ENCODE measurements at regions not wholly inside any gene's neighbourhood (a gene's known extent, or its start where the extent isn't known, plus 50 kb on each side); places are given as distances from the start of the nearest gene placed in this dataset.

DNA sequence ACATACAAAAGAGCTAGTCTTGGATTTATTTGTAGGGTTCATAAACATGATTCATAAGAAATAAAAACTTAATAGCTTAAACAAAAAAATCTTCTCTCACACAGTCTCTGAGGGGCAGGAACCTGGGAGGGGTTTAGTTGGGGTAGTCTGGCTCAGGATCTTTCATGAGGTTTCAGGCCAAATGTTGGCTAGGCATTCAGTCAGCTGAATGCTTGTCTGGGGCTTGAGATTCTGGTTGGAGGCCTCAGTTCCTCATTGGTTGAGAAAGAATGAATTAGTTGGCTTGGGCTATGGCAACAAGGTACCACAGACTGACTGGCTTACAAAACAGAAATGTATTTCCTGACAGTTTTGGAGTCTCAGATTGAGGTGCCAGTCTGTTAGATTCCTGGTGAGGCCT is 74.3 kb downstream of the ANKRD7 start:
- DNase-seq = no peak

GRCh38 chr7:118300177-118300576 is 75.7 kb downstream of the ANKRD7 start:
- no peak for DNase-seq

DNA sequence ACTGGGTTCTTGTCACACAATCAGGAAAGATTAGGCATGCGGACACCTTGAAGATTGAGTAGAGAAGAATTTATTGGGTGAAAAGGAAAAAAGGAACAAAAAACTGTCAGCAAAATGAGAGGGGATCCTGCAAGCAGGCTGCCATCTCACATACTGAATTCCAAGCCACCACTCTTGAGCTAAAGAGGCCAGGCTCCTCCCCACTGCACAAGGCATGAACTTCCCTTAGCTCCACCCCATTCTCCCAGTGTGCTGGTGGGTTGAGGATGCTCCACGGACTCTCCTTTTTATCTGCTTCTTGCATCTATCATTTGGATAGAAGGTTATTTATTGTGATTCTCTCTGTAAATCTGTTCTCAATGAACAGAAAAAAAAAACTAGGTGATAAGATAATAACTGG is 79.6 kb downstream of the ANKRD7 start:
- DNase-seq = no peak

GRCh38 chr7:118305671-118306070 is 81.2 kb downstream of the ANKRD7 start:
- no peak for DNase-seq

GRCh38 chr7:118306771-118307170 is 82.3 kb downstream of the ANKRD7 start:
- DNase-seq = no peak

- DNase-seq = no peak
These were observed 86.8 kb downstream of the ANKRD7 start for GRCh38 chr7:118311121-118311836.

GRCh38 chr7:118312051-118312450 is 87.5 kb downstream of the ANKRD7 start:
- DNase-seq = no peak

DNA sequence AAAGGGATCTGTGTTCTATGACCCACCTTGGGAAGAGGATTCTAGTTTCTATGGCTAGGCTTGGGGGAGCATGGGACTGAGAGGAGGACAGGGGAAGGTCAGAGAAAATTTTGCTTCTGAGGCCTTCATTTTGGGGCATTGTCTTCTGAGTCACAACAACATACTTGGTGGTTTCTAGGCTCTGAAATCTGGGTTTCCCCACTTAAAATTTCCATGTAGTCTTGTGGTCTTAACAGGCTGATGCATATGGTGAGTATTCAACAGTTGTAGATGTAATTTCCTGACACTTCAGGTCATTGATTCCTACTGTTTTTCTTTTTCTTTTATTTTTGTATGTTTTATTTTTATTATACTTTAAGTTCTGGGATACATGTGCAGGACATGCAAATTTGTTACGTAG is 88.5 kb downstream of the ANKRD7 start:
- no peak for DNase-seq

DNA sequence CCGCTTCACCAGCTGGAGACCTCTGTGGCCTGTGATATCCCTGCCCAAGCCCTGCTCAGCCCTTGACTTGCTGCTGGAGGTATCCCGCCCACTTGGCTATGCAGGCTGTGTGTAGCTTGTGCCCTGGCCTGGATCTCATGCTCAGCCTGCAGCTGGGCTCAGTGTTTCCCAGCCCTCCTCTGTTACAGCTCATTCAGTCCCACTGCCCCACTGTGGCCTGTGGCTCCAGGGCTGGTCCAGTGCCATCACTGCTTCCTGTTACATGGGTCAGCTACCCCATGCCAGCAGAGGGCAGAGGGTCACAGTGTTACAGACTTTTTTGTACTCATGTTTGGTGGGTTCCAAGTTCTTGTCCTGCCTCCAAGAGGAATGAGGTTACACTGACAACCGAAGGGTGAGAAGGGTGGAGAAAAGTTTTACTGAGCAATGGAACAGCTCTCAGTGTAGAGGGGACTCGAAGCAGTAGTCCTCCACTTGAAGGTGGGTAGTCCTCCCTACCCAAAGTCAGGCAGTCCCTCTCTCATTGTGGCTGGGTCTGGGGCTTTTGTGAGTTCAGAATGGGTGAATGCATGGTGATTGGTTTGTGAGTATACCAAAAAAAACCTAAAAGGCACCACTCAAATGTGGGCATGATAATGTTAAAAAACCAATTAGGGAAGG is 100.4 kb downstream of the ANKRD7 start:
- DNase-seq = no peak

DNA sequence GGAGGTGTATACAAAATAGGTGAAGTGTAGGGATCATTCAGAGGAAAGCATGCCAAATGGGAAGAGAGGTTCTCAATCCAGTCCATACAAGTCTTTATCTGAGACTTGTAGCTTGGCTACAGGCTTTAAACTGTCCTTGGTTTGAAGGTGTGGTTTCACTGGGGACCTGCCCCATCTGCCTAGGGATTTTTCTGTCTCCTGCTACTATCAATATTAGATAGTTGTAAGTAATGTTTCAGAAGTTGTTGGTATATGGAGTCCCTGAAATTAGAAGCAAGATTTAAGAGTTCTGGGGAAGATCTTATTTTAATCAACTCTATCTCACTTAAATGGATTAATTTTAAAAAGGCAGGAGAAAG is 100.9 kb downstream of the ANKRD7 start:
- DNase-seq = no peak

GRCh38 chr7:118327174-118327573 is 102.7 kb downstream of the ANKRD7 start:
- DNase-seq = no peak

DNA sequence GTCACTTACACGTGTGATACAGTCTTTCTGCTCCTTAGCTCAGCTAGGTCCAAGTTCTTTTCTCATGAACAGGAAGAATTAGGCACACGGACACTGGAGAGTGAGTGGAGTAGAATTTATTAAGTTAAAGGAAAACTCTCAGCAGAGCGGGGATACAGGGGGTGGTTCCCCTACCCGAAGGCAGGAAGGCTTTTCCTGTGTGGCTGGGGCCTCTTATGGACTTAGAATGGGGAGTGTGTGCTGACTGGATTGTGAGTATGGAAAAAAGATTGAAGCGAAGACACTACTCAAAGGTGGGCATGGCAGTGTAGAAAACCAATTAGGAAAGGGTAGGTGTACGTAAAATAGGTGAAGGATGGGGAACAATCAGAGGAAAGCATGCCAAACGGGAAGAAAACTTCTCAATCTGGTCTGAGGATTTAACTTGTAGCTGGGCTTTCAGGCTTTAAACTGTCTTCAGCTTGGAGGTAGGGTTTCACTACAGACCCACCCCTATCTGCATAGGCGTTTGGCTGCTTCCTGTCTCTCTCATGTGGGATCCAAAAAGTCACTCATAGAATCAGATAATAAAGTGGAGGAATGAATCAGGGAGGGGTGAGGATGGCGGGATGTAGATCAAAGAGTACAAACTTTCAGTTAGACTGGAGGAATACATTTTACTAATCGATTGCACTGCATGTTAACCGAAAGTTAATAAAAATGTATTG is 104.2 kb downstream of the ANKRD7 start:
- no peak for DNase-seq

- no peak for DNase-seq
These were observed 105.9 kb downstream of the ANKRD7 start for GRCh38 chr7:118330388-118330787.

GRCh38 chr7:118346748-118347147 is 122.2 kb downstream of the ANKRD7 start:
- DNase-seq = no peak

- no peak for DNase-seq
These were observed 125.1 kb downstream of the ANKRD7 start for GRCh38 chr7:118349604-118350003.

GRCh38 chr7:118350260-118350659 is 125.8 kb downstream of the ANKRD7 start:
- DNase-seq = peak; percentile 2

DNA sequence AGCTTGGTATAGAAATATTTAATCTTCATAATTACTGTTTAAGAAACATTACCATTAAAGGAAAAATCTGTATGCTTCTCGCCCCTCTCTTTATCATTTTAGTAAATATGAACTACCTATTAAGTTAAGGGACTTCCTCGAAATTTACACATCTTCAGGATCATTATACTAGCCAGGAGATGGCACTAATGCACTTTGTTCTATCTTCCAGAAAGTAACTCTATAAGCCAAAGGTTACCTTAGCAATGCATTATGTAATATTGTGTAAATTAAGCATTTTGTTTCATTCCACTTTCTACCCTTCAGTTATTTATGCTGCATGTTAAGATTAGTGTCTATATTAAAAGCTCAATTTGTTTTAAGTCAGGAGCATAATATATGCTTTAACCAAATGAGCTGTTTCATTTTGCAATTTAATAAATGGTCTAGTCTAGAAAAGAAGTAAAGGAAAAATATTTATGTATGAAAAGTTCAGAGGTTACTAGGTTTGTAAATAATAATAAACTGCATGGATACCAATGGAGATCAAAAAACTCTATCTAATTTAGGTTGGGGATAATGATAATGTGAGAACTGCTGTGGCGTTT is 128.5 kb downstream of the ANKRD7 start:
- DNase-seq = no peak

DNA sequence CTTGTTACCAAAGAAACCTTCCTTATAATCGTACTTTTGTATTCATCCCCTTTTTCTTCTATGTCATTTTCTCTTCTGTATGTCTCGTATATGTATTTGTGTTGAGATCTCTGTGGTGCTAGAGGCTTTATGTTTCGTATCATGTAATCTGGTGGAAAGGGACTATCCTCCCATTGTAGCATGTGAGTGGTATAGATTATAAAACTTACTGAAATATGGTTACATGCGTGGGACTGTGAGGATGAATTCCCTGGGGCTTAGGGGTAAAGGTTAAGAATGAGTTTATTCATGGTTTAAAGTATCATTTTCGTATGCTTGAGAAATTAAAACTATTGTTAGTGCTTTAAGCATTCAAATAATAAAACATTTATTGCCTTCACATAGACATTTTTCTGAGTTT is 141.9 kb downstream of the ANKRD7 start:
- DNase-seq = no peak

DNA sequence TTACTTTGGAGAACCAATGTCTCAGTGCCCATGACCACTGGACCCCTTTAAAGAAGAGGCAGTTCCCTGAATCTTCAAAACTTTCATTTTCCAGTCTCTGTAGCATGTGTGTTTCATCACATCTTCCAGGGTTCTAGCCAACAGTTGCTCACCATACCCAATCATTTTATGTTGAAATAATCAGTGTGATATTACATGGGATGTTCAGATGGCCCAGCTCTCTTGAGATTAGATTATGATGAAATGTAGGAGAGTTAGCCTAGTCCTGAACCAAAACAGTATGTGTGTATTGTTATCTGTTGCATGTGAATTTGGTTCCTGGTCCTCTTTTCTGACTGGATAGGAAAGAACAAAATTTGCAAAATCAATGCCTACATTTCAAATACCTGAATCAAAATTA is 144.5 kb downstream of the ANKRD7 start:
- DNase-seq = no peak

GRCh38 chr7:118369987-118370386 is 145.5 kb downstream of the ANKRD7 start:
- no peak for DNase-seq

GRCh38 chr7:118372530-118372929 is 148.0 kb downstream of the ANKRD7 start:
- DNase-seq = no peak

DNA sequence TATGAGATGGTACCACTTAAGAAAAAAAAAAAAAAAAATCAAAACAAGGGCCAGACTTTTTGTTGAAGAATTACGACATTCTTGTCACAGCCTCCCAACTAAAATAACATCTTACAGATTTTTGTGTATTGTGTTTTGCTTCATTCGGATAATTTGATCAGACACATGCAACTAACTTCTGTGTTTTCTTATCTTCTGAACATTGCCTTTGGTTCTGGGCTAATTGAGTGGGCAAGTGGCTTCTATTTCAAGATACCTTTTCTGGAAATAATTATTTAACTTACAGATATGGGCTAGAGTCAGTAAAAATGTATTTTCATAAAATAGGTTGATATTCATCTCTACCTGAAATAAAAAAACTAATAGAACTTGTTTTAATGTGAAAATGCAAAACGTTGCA is 165.1 kb downstream of the ANKRD7 start:
- DNase-seq = no peak

- no peak for DNase-seq
These were observed 179.7 kb downstream of the ANKRD7 start for GRCh38 chr7:118404211-118404610.

DNA sequence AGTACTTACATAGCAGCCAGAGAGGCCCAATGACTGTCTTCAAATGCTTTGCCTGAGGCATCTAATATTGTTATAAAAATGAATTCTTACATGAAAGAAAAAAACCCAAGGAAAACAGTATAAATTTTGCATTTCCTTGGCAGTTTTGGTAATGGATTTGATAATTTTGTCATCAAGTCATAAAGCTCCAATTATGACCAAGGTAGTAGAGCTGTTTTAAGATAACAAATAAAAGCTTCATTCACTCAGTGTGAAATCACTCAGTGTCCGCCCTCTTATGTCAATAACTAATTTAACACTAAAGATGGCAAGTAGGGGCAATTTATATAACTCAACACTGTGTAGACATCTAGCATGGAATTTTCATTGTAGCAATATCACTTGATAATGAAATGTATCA is 193.9 kb downstream of the ANKRD7 start:
- DNase-seq = no peak

Measured in stimulated activated CD4-positive, alpha-beta T cell treated with anti-CD3 and anti-CD28 coated beads, Interleukin-1b, Interleukin-23, amount 100 ng/mL, for 48 hours (primary cell).